NCI-H2081 treated with DMSO at 0.1 percent for 48 hours (cell line): ENCODE measurements at regions not wholly inside any gene's neighbourhood (a gene's known extent, or its start where the extent isn't known, plus 50 kb on each side); places are given as distances from the start of the nearest gene placed in this dataset.

Source experiments
- DNase-seq: peaks from one replicate; lab custom pipeline; 2025; lab: John Stamatoyannopoulos, UW

DNA sequence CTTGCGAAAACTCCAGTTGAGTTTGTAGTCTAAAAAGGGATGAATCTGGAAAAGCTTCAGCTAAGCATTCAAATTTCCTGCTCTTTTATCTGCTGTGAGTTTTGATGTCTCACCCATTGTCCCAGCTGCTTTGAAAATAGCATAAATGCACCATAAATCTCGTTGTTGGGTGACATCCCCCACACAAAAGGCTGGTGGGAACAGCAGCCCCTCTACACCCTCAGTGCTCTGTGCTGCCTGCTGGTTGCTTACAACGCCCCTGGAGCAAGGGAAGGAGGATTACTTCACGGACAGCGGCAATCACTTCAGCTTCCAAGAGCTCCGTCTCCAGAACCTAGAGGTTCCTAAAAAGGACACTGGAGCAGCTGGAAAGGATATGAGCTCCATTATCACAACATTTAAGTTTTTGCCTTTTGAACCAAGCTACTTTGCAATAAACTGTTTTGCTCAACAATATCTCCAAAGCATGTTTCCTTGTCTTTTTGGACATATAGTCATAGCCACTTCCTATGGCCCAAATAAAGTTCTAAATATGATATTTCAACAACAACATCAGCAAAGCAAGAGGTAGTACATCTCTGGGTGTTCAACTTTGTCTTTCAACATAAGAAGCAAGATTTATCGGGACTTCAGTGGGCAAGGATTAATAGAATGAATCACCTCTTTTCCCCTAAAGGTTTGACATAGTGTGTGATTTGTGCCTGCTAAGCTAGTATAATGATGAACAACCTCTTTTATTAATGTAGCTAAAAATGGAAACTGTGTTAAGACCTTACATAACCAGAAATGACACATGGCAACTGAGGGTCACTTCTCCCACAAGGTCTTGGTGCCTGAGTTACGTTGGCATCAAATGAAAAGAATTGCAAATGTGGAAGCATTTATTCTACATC lies 413.5 kb downstream of the TXNL1 start:
- no peak for DNase-seq

- DNase-seq: no peak
Measured at GRCh38 chr18:56221195-56222065, 417.0 kb downstream of the TXNL1 start.

DNA sequence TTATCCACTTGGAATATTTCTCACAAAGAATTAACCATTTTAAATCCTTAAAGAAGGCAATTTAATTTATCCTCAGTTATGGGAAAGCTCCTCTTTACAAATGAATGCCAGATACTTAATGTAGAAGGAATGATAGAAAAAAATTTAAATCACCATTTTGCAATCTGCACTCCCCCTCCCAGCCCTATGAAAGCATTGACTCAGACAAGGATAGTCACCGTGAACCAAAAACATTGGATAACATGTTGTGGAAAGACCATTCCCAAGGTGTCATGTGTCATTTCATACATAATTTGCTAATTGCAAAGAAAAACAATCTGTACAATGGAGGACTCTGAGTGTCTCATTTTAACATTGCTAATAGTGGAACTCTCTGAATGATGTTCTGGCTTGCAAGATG lies 421.0 kb downstream of the TXNL1 start:
- no peak for DNase-seq

DNA sequence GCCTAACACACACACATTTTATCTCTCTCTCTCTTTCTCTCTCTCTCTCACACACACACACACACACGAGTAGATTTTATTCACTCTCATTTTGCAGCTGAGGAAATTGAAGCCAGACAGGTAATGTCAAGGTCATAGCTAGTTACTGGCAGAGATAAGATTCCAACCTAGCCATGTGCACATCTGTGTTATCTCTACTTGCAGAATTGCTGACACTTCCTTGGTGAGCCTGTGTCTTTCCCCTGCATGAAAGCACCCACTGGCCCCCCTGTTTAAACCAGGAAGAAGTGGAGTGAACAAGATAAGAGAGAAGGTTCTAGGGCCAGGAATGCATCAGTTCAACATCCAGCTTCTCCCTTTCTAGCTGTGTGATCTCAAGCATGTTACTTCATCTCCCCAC lies 423.7 kb downstream of the TXNL1 start:
- DNase-seq: no peak

DNA sequence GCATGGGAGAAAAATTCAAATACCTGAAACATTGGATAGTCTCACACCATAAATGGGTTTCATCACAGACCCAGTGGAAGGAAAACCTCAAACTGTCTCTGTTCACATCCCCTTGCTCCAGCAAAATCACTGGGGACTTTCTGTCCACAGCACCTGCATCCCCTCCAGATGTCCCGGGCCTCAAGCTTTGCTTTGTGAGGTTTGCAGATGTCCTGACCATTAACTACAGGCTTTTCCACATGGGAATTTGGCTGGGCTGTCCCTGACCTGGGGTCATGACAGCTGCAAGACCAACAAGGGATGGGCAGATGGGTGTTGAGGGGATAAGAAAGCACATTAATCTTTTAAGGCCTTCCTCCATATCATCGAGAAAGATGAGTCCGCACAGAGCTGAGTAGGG lies 427.9 kb downstream of the TXNL1 start:
- DNase-seq: no peak

- DNase-seq: no peak
Measured at GRCh38 chr18:56207989-56208388, 430.4 kb downstream of the TXNL1 start.

DNA sequence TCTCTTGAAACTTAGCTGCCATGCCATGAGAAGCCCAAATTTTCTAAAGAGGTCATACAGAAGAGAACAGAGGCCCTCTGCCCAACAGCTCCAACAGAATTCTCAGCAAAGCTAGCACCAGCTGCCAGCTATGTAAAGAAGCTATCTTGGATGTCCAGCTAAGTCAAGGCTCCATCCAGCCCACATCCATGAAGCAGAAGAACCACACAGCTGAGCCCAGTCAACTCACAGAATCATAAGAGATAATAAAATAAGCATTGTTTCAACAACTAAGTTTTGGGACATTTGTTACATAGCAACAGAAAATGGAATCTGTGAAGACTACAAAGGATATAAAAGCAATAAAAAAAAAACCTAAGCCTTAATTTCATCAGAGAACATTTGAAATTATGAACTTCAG lies 434.3 kb downstream of the TXNL1 start:
- DNase-seq: no peak

GRCh38 chr18:56202678-56203077 lies 435.7 kb downstream of the TXNL1 start:
- no peak for DNase-seq

DNA sequence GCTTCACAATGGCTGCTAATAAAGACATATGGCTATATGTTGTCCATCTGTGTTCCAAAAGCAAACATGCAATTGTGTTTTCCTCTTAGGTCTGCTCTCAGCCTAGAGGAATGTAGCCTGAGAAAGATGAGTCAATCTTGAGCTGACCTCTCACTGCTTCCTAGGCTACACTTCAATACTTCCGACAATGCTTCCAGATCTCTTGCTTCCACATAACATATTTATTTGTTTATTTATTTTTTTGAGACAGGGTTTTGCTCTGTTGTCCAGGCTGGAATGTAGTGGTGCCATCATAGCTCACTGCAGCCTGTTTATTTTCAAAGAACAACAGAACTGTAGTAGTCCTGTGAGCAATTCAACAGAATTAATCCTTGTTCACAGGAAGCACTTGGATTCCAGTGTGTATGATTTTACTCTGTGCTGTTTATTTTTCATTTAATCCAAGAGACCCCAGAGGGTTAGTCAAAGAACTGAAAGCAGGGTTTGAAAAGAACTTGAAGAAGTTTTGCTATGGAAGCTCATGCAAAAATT lies 437.9 kb downstream of the TXNL1 start:
- no peak for DNase-seq

DNA sequence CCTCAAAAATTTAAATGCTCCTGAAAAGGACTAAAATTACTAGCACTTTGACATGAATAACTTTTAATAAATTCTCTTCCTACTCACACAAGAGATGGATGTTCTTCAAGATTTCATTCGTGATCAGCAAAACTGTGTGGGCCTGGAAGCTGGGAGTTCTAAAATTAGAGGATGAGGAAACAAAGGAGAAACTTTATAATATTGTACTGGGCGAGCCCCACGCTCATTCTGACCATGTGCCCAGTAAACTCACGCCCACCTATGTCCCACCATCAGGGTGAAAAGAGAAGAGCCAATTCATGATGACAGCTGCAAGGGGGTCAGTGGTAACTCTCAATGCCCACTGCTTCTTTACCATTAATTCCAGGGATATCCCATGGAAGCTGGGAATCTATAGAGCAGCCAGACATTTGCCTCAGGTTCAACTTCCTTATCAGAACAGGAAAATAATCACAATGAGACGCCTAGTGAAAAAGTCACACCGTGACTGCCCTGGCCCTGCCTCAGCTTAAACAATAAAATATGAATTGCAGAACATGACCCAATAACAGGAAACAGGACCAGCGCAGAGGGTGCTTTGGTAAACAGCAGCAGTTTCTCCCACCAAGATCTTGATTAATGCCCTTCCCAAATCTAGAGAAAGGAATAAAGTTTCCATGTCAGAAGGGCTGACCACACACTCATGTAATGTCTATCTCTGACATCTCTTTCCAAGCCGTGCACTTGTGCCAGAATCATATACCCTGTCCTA lies 438.6 kb downstream of the TXNL1 start:
- DNase-seq: no peak

DNA sequence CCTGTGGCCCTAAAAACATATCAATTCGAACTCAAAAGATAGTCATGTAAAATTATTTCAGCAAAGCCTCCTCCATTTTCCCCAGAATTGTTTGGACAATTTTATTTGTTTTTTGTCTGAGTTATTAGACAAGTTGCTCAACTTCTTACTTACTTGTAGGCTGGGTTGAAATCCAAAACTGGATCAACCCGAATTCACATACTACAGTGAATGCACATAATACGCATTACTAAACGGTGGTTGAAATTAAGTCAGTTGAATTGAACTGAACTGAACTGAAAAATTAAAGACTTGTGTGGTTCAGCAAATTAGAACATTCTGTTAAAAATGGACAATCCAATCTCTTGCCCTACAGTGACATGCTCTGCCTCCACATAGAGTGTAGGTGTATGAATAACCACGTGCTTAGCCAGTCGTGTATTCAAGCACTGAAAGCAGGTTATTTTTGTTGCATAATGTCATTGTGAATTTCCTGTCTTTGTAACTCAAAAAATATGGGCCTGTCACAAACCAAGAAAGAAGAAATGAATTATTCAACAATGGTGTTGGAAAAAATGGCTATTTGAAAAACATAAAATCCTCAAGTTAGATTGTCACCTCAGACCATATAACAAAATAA lies 441.0 kb downstream of the TXNL1 start:
- DNase-seq: no peak

DNA sequence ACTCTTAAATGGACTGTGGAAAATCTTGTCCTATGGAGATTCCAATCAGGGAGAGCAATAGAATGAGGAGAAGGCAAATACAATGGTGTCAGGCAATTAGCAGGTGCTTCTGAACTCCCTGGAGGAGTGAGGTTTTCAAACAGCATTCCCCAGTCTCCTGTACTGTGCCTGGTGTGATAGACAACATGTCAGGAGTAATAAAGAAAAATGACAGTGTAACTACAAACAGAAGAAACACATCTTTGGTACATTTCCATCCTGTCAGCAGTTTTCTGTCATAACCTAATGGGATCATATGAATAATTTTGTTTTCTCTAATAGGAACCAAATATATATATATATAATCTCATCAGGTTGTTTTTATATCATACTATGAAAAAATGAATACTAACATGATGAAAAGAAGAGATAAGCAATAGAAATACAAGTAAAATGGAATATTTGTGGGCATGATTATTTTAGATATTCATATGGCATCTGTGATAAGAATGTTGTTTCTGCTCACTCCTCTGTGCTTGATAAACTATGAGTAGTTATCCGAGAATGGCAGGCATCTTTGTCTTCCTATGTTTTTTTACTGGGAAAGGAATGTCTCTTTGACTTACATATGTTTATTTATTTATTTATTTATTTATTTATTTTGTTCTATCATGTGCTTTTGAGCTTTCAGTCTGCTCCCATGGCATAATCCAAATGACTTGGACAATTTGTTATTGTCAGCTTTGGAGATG lies 441.7 kb downstream of the TXNL1 start:
- no peak for DNase-seq

DNA sequence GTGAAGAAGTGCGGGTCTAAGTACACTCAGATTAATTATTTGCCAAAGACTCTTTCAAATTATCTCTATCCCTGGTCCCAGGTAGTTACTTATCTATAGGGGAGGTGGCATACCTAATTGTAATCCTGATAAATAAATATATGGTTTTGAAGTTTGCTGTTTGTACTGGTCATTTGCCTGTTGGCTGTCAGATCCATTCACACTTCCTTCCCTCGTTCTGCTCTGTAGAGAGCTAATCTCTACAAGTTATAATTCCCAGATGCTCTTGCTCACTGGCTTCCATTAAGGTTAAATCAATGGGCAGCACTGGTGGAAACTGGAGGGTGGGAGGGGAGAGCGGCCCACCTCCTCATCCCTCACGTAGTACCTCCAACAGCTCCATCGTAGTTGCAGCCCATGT lies 447.1 kb downstream of the TXNL1 start:
- no peak for DNase-seq

DNA sequence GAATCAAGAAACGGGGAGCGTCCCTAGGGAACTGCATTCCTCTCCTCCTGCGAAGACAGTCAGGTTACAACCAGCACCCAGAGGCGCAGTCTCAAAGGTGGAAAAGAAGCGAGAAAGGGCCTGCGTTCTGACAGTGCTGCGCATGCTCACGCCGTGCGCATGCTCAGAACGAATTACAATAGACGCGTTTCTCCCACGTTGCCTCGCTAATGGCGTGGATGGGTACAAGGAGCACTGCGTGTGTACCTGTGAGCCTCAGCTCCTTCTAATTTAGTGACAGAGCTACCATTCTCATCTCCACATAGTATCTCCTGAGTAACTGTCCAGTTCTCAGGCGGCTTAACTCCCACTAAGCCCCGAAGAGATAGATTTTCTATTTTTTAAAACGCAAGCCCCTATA lies 448.8 kb downstream of the TXNL1 start:
- DNase-seq: no peak

GRCh38 chr18:56188529-56189275 lies 449.7 kb downstream of the TXNL1 start:
- DNase-seq: no peak

GRCh38 chr18:56186319-56186718 lies 452.1 kb downstream of the TXNL1 start:
- no peak for DNase-seq

- no peak for DNase-seq
Measured at GRCh38 chr18:56185126-56185525, 453.3 kb downstream of the TXNL1 start.

DNA sequence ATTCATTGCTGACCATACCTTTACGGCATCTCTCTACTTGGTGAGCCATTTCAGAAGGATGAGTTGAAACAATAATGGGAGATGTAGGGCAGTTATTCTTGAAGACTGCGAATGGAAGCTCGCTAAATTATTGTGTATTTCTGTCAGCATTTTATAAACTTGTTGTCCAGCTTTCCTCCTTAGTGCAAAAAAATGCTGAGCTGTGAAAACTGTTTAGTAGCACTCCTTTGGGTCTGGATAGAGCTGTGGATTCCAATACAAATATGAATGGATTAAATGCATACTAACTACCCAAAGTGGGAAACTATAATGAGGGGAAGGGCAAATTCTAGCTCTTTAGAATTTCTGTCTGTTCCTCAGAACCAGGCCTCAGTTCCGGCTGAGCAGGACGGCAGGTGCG lies 461.6 kb downstream of the TXNL1 start:
- DNase-seq: no peak

DNA sequence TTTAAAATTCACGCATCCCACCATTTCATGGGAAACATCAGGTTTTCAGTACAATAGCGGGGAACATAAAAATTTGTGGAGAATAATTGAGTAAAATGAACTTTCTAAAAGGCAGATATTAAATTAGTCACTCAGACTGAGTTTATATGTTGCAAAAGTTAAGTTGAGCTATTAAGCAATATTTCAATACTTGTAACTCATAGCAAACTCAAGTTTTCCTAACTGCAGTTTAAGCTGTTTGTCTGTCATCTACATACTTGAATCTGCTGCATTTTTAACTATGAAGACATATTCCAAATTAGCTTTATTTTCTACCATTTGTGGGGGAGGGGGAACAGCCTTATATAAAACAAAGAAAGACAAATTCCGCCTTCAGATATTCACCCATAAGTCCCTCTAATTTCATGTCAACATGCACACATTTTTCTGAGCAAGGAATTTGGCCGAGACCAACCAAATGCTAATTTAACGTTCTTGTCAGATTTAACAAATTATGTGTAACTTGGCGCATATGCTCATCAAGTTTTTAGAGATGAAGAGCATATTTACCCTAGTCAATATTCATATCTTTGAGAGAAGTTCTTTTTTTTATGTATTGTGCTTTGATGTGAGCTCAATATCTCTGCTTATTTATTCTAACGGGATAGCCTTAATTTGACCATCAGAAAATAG lies 462.9 kb downstream of the TXNL1 start:
- DNase-seq: no peak
